ENCODE measurements at regions not wholly inside any gene's neighbourhood (a gene's known extent, or its start where the extent isn't known, plus 50 kb on each side); places are given as distances from the start of the nearest gene placed in this dataset.

DNA sequence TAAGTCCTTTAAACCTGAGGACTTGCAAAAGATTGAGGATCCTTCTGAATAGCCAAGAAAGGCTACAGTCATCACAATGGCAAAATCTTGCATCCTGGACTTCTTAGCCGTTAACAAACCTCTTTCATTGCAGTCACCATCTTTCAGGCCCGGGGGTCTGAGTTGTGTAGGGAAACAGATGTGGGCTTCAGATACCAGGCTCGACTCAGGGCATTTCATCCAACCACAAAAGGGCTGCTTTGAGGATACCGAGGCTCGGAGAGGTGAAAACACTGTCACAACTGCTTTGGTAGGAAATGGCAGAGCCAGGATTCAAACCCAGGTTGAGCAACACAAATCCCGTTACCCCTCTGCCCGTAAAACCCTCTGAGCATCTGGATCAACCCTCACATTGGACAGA is 147.4 kb downstream of the TFCP2L1 start:
- Histone ChIP-seq H3K36me3 (ENCODE audit: insufficient read depth, low read length) (no peaks in the 10 kb centered on the region), H3K9ac (ENCODE audit: low read length) (no peak overlapping the region), H3K9me2 (ENCODE audit: insufficient read depth, low read length) (no peaks in the 10 kb centered on the region), H2AFZ (ENCODE audit: low read depth, low read length) (no peak overlapping the region), H3K4me2 (ENCODE audit: low read length) (no peak overlapping the region), H3K27me3 (ENCODE audit: insufficient read depth, low read depth, low read length) (no peaks in the 10 kb centered on the region), H3F3A (ENCODE audit: insufficient read depth, low read length, poor library complexity, severe bottlenecking) (no peaks in the 10 kb centered on the region), H3K9me3 (ENCODE audit: low read length) (no peaks in the 10 kb centered on the region), H3K27ac (ENCODE audit: low read length) (no peak overlapping the region), H3K79me2 (replicated peaks; ENCODE audit: insufficient read depth, low read length) (no peaks in the 10 kb centered on the region), H4K20me1 (ENCODE audit: insufficient read depth) (no peaks in the 10 kb centered on the region), H3K4me3 (ENCODE audit: low read length) (no peak overlapping the region)
- TF ChIP-seq EP300 (conservative IDR thresholded peaks at IDR 0.05; ENCODE audit: poor library complexity, severe bottlenecking): no peak
- TF ChIP-seq POLR2AphosphoS5 (IDR thresholded peaks at IDR 0.05): no peak
- TF ChIP-seq SMC3 (conservative IDR thresholded peaks at IDR 0.05; ENCODE audit: poor library complexity): no peak
- no peak for TF ChIP-seq TAF1 (IDR thresholded peaks at IDR 0.05; ENCODE audit: low read depth)
- no peak for TF ChIP-seq REST (IDR thresholded peaks at IDR 0.05; ENCODE audit: borderline replicate concordance)
- TF ChIP-seq MXI1 (conservative IDR thresholded peaks at IDR 0.05; ENCODE audit: poor library complexity, severe bottlenecking): no peak
- no peak for TF ChIP-seq CTCF (IDR thresholded peaks at IDR 0.05; ENCODE audit: poor library complexity, severe bottlenecking)
- no peak for TF ChIP-seq RAD21 (conservative IDR thresholded peaks at IDR 0.05)
- TF ChIP-seq EZH2 (IDR thresholded peaks at IDR 0.05; ENCODE audit: borderline replicate concordance, insufficient read depth, low read length, poor library complexity, severe bottlenecking): no peak

DNA sequence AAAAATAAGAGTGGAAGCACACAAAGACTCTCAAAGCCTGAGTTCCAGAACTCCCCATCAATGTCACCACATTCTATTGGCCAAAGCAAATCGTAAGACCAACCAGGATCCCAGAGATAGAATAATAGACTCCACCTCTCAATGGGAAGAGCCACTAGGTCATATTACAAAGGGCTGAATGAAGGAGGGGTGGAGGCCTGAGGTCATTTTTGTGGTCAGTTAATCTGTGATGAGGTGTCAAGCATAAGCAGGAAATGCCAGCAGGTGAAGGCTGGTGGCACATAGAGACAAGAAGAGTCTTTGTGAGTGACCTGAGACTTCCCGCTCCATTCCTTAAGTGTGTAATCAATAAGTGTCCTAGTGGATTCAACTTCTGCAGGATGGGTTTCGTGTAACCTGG is 144.3 kb downstream of the TFCP2L1 start:
- H3F3A ChIP-seq (ENCODE audit: insufficient read depth, low read length, poor library complexity, severe bottlenecking): no peaks in the 10 kb centered on the region
- H3K79me2 ChIP-seq (replicated peaks; ENCODE audit: insufficient read depth, low read length): no peaks in the 10 kb centered on the region
- H3K9ac ChIP-seq (ENCODE audit: low read length): no peak overlapping the region
- H3K4me3 ChIP-seq (ENCODE audit: low read length): no peak overlapping the region
- H3K9me3 ChIP-seq (ENCODE audit: low read length): no peaks in the 10 kb centered on the region
- no peaks in the 10 kb centered on the region for H3K27me3 ChIP-seq (ENCODE audit: insufficient read depth, low read depth, low read length)
- no peaks in the 10 kb centered on the region for H4K20me1 ChIP-seq (ENCODE audit: insufficient read depth)
- no peak overlapping the region for H3K4me2 ChIP-seq (ENCODE audit: low read length)
- no peak overlapping the region for H2AFZ ChIP-seq (ENCODE audit: low read depth, low read length)
- no peak overlapping the region for H3K27ac ChIP-seq (ENCODE audit: low read length)
- no peaks in the 10 kb centered on the region for H3K9me2 ChIP-seq (ENCODE audit: insufficient read depth, low read length)
- no peak for TF ChIP-seq REST (IDR thresholded peaks at IDR 0.05; ENCODE audit: borderline replicate concordance)
- TF ChIP-seq EZH2 (IDR thresholded peaks at IDR 0.05; ENCODE audit: borderline replicate concordance, insufficient read depth, low read length, poor library complexity, severe bottlenecking): no peak
- no peak for TF ChIP-seq TAF1 (IDR thresholded peaks at IDR 0.05; ENCODE audit: low read depth)
- no peak for TF ChIP-seq EP300 (conservative IDR thresholded peaks at IDR 0.05; ENCODE audit: poor library complexity, severe bottlenecking)
- TF ChIP-seq MXI1 (conservative IDR thresholded peaks at IDR 0.05; ENCODE audit: poor library complexity, severe bottlenecking): no peak
- no peak for TF ChIP-seq CTCF (IDR thresholded peaks at IDR 0.05; ENCODE audit: poor library complexity, severe bottlenecking)
- TF ChIP-seq RAD21 (conservative IDR thresholded peaks at IDR 0.05): no peak
- no peak for TF ChIP-seq POLR2AphosphoS5 (IDR thresholded peaks at IDR 0.05)
- TF ChIP-seq SMC3 (conservative IDR thresholded peaks at IDR 0.05; ENCODE audit: poor library complexity): no peak
- H3K36me3 ChIP-seq (ENCODE audit: insufficient read depth, low read length): no peaks in the 10 kb centered on the region

Measured in neural cell (in vitro differentiated cells).